Activated CD8-positive, alpha-beta T cell treated with anti-CD3 and anti-CD28 coated beads for 36 hours (primary cell): ENCODE measurements at regions not wholly inside any gene's neighbourhood (a gene's known extent, or its start where the extent isn't known, plus 50 kb on each side); places are given as distances from the start of the nearest gene placed in this dataset.

Experiments
- ATAC-seq: fragments of 200-7000 bp; cut with Tn5 transposase; one replicate; pipeline ENCODE4 v1.10.0; 2021; ENCODE audit warnings: mild to moderate bottlenecking, moderate library complexity
- CTCF ChIA-PET: fragments of 350-600 bp; sonication (Branson Sonifier 250); formaldehyde crosslinking; loops from one replicate; lab custom pipeline; 2021; ENCODE audit warnings: antibody characterized with exemption; lab: Charles Lee
- POLR2A ChIA-PET: fragments of 350-600 bp; sonication (Branson Sonifier 250); formaldehyde crosslinking; loops from one replicate; lab custom pipeline; 2021; ENCODE audit warnings: antibody characterized with exemption; lab: Charles Lee
- DNase-seq: peaks from one replicate; pipeline ENCODE4 v3.0.0-alpha.2; 2020
- H3K27ac Mint-ChIP-seq: one replicate; pipeline ENCODE4 v1.8.0; 2021; ENCODE audit warnings: mild to moderate bottlenecking, mixed read lengths
- H3K27me3 Mint-ChIP-seq: one replicate; pipeline ENCODE4 v1.8.0; 2021; ENCODE audit warnings: mixed read lengths
- H3K36me3 Mint-ChIP-seq: one replicate; pipeline ENCODE4 v1.8.0; 2021; ENCODE audit warnings: low read depth, mixed read lengths
- H3K4me1 Mint-ChIP-seq: one replicate; pipeline ENCODE4 v1.8.0; 2021; ENCODE audit warnings: low read depth, mixed read lengths
- H3K4me3 Mint-ChIP-seq: one replicate; pipeline ENCODE4 v1.8.0; 2021; ENCODE audit warnings: mild to moderate bottlenecking, moderate library complexity, mixed read lengths
- H3K9me3 Mint-ChIP-seq: one replicate; pipeline ENCODE4 v1.8.0; 2021; ENCODE audit warnings: mixed read lengths
- intact Hi-C: fragments of 100-400 bp; cut with micrococcal nuclease; formaldehyde crosslinking; loops from one replicate; pipeline ENCODE4 v1.10.0; 2022
- TF ChIP-seq, protein P1 (sequence below): fragments of 200-600 bp; IDR thresholded peaks from one replicate; pipeline ENCODE4 v1.8.0; 2022; ENCODE audit warnings: antibody characterized with exemption, mild to moderate bottlenecking

DNA sequence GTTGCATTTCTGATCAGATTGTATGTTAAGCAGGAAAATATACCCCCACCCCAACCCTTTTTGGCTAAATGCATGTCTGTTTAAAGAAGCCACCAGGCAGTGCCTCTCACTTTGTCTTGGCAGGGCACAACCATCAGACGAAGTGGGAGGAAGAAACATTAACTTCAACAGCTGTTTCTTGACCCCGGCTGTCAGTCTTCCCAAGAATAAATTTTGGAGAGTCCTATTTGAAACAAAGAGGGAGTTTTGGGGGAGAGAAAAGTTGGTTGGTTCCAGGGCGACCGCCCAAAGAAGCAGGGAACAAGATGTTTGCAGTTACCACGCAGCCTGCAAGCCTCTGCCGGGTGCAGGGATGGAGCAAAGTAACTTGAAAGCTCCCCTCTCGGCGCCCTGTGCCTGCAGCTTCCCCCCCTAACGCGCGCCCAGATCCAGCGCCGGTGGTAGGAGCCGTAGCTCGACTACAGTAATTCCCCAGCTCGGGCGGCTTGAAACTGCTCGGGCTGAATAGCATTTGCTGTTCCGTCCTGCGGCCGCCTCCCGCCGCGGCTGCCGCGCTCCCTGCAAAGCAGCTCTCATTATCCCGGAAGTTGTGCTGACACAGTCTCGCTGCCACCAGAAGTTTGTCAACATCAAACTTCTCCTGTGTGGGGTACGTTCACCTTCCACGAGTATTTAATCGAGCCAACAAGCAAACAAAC is 100.7 kb upstream of the SSBP2 start:
- H3K27me3 Mint-ChIP-seq: no peaks in the 10 kb centered on the region
- ChIA-PET CTCF (interaction anchor here (1.0 to 3.3 kb wide), 13 partner anchors 8 to 346 kb away, joined by 3 to 25 read pairs (median 3); partner anchors contain the start of gene SSBP2), POLR2A (interaction anchor here (0.6 to 4.1 kb wide), 12 partner anchors 13 to 559 kb away, joined by 3 to 42 read pairs (median 3); partner anchors contain the start of genes SSBP2 and ZCCHC9)
- no peaks in the 10 kb centered on the region for H3K36me3 Mint-ChIP-seq
- no peaks in the 10 kb centered on the region for H3K9me3 Mint-ChIP-seq
- peak overlapping the region; percentile 83 for H3K4me3 Mint-ChIP-seq
- TF ChIP-seq, protein P1, sequence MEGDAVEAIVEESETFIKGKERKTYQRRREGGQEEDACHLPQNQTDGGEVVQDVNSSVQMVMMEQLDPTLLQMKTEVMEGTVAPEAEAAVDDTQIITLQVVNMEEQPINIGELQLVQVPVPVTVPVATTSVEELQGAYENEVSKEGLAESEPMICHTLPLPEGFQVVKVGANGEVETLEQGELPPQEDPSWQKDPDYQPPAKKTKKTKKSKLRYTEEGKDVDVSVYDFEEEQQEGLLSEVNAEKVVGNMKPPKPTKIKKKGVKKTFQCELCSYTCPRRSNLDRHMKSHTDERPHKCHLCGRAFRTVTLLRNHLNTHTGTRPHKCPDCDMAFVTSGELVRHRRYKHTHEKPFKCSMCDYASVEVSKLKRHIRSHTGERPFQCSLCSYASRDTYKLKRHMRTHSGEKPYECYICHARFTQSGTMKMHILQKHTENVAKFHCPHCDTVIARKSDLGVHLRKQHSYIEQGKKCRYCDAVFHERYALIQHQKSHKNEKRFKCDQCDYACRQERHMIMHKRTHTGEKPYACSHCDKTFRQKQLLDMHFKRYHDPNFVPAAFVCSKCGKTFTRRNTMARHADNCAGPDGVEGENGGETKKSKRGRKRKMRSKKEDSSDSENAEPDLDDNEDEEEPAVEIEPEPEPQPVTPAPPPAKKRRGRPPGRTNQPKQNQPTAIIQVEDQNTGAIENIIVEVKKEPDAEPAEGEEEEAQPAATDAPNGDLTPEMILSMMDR: no peak
- intact Hi-C loops: loop anchor here (1.0 to 5.0 kb wide), 3 partner anchors 100 to 344 kb away; partner anchors contain the start of genes ATG10 and SSBP2
- DNase-seq: peak; percentile 92
- peaks cover 40% of the 10 kb centered on the region for H3K4me1 Mint-ChIP-seq
- peak; percentile 89 for ATAC-seq
- H3K27ac Mint-ChIP-seq: peak overlapping the region; percentile 96

DNA sequence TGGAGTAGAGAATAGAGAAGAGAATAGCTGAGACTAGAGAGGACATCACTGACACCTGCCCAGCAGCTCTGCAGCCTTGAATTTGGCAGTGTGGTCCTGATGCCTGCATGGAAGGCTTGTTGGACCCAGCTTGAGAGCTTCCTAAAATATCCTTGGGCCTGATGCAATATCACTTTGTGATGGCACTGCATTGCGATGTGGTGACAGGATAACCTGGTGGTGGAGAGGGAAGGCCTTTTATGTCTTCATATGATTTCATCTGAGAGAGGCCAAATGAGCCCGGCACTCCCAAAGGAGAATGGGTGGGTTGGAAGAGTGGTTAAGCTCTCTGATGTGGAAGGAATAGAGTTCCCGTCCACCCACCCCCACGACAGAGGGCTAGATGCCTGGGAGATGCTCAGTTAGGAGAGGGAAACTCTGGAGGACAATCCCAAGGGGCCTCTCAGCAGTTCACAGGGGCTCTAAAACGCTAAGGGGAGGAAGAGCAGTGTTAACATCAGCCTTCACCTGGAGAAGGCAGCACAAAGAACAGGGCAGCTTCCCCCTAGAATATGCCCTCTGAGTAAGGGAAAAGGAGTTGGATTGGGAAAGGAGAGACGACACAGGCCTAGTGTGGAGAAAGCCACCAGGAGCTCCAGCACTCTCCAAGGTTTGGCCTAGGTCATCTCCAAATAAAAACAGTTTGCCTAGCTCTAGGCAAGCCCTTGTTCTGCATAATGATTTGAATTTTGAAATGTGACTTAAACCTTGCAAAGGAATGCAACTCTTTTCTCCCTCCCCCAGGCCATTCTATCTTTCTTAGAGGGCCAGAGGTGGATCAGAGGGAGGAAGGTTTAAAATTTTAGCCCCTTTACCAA is 99.8 kb upstream of the SSBP2 start:
- H3K4me3 Mint-ChIP-seq: peak overlapping the region; percentile 83
- TF ChIP-seq, protein P1: no peak
- peaks cover 40% of the 10 kb centered on the region for H3K4me1 Mint-ChIP-seq
- no peaks in the 10 kb centered on the region for H3K36me3 Mint-ChIP-seq
- H3K9me3 Mint-ChIP-seq: no peaks in the 10 kb centered on the region
- no peaks in the 10 kb centered on the region for H3K27me3 Mint-ChIP-seq
- intact Hi-C loops: loop anchor here (1.0 to 5.0 kb wide), 3 partner anchors 99 to 343 kb away; partner anchors contain the start of genes ATG10 and SSBP2
- ATAC-seq (no peak), DNase-seq (no peak)
- peak overlapping the region; percentile 96 for H3K27ac Mint-ChIP-seq
- ChIA-PET POLR2A (interaction anchor here (0.6 to 4.1 kb wide), 10 partner anchors 12 to 549 kb away, joined by 3 to 42 read pairs (median 3); partner anchors contain the start of genes RPS23, SSBP2 and ZCCHC9), CTCF (interaction anchor here (0.8 to 3.3 kb wide), 13 partner anchors 11 to 346 kb away, joined by 3 to 25 read pairs (median 3); partner anchors contain the start of gene SSBP2)

DNA sequence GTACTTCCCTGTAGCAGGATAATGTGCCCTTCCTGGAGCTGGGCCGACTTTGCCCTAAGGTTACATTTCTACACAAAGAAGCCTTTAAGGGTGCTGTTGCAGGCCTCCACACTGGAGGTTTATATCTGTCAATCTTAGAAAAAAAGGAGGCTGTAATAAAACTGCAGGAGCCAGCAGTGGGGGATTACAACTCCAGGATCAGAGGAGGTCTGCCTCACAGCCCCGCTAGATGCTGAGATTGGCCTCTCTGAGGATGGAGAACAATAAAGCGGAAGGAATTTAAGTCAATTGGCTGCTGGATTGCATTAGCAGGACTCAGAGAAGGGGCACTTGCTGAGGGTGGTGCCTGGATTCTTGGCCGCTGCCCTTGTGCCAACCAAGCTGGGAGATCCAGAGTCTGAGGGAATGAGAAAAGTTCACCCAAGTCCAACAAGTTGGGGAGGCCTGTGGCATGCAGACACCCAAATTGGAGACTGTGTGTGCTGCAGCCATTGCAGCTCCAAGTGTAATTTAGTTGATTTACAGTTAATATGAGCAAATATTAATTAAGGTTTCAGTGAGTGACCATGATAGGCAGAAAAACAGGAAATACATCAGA is 99.0 kb upstream of the SSBP2 start:
- no peaks in the 10 kb centered on the region for H3K36me3 Mint-ChIP-seq
- CTCF ChIA-PET: interaction anchor here (0.8 to 3.3 kb wide), 4 partner anchors 11 to 99 kb away, joined by 3 to 25 read pairs (median 5); partner anchors contain the start of gene SSBP2

DNA sequence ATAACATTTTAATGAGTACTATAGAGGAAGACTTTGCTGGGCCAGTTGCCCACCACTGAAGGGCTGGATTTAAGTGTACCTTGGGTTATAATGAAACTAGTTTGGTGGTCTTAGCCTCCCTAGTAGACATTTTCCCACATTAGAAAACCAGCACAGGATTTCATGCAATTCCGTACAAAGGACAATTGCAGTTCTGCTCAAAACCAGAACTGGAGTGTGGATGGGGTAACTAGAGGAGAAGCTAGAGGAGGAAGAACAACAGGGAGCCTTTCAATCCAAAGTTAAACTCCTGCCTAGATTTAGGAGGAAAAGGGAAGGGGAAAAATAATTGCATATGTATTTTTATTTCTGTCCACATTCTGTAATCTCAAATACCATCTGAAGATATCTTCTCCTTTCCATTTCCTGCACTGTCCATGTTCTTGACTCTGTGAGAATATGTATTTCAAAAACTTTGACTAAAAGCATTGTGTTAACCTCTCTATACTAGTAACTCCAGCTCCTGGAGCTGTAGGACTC is 97.5 kb upstream of the SSBP2 start:
- TF ChIP-seq, protein P1: no peak
- intact Hi-C loops: no loop called here
- Mint-ChIP-seq H3K27me3 (no peaks in the 10 kb centered on the region), H3K4me3 (no peak overlapping the region), H3K27ac (no peak overlapping the region), H3K36me3 (no peaks in the 10 kb centered on the region), H3K4me1 (peaks cover 29% of the 10 kb centered on the region), H3K9me3 (no peaks in the 10 kb centered on the region)
- DNase-seq (no peak), ATAC-seq (no peak)
- CTCF ChIA-PET: interaction anchor here (0.9 to 1.0 kb wide), 2 partner anchors 10 kb away, joined by 3 read pairs; no protein-coding TSS in a partner anchor
- POLR2A ChIA-PET: interaction anchor here (0.7 to 1.2 kb wide), 2 partner anchors 12 to 97 kb away, joined by 3 to 4 read pairs; partner anchors contain the start of gene SSBP2

More for the DNA sequence above, 99.0 kb upstream of the SSBP2 start:
- intact Hi-C loops: loop anchor here (5.0 kb wide), 2 partner anchors 122 to 343 kb away; partner anchors contain the start of gene ATG10
- DNase-seq (no peak), ATAC-seq (no peak)
- H3K4me3 Mint-ChIP-seq: no peak overlapping the region
- no peaks in the 10 kb centered on the region for H3K9me3 Mint-ChIP-seq
- TF ChIP-seq, protein P1: no peak
- H3K4me1 Mint-ChIP-seq: peaks cover 39% of the 10 kb centered on the region
- no peaks in the 10 kb centered on the region for H3K27me3 Mint-ChIP-seq
- H3K27ac Mint-ChIP-seq: no peak overlapping the region
- POLR2A ChIA-PET: interaction anchor here (0.6 to 4.1 kb wide), 3 partner anchors 98 to 451 kb away, joined by 3 to 42 read pairs (median 3); partner anchors contain the start of genes RPS23 and SSBP2
